T-helper 2 cell treated with Interferon-gamma antibody and Interleukin-4, amounts not matched to agents 5 μg/mL and 100 μg/mL, for 36 hours (primary cell): ENCODE measurements at regions not wholly inside any gene's neighbourhood (a gene's known extent, or its start where the extent isn't known, plus 50 kb on each side); places are given as distances from the start of the nearest gene placed in this dataset.
A peak's percentile ranks its signal among the peaks of the same experiment; 100 is the strongest.
"Not testable (repeated sequence)": the region's sequence is repeated elsewhere in the genome, so short reads cannot be mapped to it uniquely, and the experiment has no call there.

Source experiments
- DNase-seq: peaks from one replicate; pipeline ENCODE4 v3.0.0; 2021; ENCODE audit warnings: low spot score
- H3K27ac Mint-ChIP-seq: one replicate; pipeline ENCODE4 v1.8.0; 2021; ENCODE audit warnings: mild to moderate bottlenecking, mixed read lengths
- H3K27me3 Mint-ChIP-seq: one replicate; pipeline ENCODE4 v1.8.0; 2021; ENCODE audit warnings: low read depth, mixed read lengths
- H3K36me3 Mint-ChIP-seq: one replicate; pipeline ENCODE4 v1.8.0; 2021; ENCODE audit warnings: low read depth, mixed read lengths
- H3K4me1 Mint-ChIP-seq: one replicate; pipeline ENCODE4 v1.8.0; 2021; ENCODE audit warnings: low read depth, mixed read lengths
- H3K4me3 Mint-ChIP-seq: one replicate; pipeline ENCODE4 v1.8.0; 2022; ENCODE audit warnings: mild to moderate bottlenecking, moderate library complexity, mixed read lengths
- H3K9me3 Mint-ChIP-seq: one replicate; pipeline ENCODE4 v1.8.0; 2021; ENCODE audit warnings: mixed read lengths

DNA sequence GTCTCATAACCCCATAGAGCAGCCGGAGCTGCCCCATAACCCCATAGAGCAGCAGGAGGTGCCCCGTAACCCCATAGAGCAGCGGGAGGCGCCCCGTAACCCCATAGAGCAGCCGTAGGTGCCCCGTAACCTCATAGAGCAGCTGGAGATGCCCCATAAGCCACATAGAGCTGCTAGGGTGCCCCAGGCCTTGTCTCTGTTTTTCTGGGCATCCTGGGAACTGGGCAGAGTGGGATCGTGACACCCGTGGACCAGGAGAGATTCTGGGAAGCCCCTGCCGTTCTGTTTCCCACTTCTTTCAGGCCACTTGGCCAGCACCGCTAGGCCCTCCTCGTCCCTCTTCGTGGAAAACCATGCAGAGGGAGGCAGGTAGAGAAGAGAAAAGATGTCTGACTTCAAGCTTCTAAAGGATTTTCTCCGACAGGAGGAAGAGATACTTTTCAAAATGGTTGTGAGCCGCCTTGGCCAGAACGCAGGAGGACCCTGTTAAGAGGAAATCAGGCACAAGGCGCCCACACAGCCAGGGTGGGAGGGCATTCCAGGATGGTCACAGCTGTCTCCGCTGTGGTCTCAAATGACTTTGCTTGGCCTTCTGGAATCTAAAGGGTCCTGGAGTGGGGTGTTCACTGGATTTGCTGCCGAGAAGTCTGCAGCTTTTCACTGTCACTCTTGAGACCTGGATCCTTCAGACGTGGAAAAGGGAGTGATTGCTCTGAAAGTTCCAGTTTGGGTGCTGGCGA lies 171.8 kb downstream of the NPIPB11 start:
- H3K9me3 Mint-ChIP-seq, H3K27ac Mint-ChIP-seq, H3K36me3 Mint-ChIP-seq, DNase-seq, H3K4me1 Mint-ChIP-seq, H3K4me3 Mint-ChIP-seq, H3K27me3 Mint-ChIP-seq: not testable (repeated sequence)

DNA sequence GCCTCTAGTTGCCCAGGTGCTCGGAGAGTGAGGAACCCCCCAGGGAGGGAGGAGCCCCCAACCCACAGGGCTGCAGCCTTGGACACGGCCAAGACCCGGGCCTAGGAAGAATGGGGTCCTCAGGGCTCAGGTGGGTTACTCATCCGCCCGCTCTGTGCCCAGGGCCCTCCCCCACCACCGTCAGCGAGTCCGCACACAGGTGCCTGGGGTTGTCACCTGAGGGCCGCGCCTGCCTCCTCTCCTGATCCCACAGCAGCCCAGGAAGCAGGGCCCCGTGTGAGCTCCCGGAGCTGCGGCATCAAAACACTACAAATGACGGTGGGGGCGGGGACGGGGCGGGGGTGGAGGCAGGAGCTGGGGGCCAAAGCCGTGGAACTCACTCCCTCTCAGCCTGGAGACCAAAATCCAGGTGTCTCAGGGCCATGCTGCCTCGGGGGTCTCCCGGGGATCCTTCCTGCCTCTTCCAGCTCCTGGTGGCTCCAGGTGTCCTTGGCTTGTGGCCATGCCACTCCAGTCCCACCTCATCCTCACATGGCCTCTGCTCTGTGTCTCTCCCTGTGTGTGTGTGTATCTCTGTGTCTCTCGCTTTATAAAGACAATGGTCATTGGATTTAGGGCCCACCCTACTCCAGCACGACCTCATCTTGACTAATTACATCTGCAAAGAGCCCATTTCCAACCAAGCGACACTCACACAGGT lies 172.7 kb downstream of the NPIPB11 start:
- H3K27me3 Mint-ChIP-seq, DNase-seq, H3K36me3 Mint-ChIP-seq, H3K4me1 Mint-ChIP-seq, H3K9me3 Mint-ChIP-seq, H3K4me3 Mint-ChIP-seq: not testable (repeated sequence)
- peak overlapping the region; percentile 7 for H3K27ac Mint-ChIP-seq

DNA sequence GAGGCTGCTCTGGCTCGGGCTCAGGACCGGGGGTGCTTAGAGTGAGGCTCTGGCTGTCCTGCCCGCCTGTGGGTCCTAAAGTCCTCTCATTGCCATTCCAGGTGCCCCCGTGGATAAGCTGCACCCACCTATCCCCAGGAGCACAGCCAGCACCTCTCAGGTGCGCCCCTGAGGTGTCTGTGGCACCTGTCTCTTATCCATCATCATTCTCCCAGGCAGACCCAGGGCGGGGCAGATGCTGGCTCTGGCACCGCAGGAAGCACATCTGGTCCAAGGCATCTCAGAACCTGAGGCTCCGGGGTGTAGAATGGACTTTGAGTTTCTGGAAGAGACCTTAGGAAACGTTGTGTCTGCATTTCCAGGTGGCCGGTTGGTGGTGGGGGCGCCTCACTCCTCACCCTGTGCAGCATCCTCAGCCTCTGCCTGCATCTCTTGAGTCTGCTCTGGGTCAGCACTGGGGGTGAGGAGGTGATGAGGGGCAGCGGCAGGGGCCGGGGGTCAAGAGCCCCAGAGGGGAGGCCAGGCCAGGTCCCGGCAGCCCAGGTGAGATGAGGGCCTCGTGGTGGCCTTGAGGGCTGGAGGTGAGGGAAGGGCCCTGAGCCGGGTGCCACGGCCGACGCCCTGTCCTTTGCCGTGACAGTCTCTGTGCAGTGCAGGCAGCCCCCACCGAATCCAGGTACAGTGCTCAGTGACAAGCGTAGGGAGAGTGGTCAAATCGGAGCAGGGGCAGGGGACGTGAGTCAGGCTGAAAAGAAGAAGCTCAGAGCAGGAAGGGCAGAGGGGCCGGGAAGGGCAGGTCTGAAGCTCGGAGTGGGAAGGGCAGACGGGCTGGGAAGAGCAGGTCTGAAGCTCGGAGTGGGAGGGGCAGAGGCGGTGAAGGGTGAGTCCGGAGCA lies 173.5 kb downstream of the NPIPB11 start:
- H3K27me3 Mint-ChIP-seq, result no peaks in the 10 kb centered on the region
- H3K4me3 Mint-ChIP-seq, result no peak overlapping the region
- H3K36me3 Mint-ChIP-seq, result no peaks in the 10 kb centered on the region
- no peaks in the 10 kb centered on the region for H3K9me3 Mint-ChIP-seq
- no peak overlapping the region for H3K27ac Mint-ChIP-seq
- no peak for DNase-seq
- H3K4me1 Mint-ChIP-seq, result peaks cover 4% of the 10 kb centered on the region

DNA sequence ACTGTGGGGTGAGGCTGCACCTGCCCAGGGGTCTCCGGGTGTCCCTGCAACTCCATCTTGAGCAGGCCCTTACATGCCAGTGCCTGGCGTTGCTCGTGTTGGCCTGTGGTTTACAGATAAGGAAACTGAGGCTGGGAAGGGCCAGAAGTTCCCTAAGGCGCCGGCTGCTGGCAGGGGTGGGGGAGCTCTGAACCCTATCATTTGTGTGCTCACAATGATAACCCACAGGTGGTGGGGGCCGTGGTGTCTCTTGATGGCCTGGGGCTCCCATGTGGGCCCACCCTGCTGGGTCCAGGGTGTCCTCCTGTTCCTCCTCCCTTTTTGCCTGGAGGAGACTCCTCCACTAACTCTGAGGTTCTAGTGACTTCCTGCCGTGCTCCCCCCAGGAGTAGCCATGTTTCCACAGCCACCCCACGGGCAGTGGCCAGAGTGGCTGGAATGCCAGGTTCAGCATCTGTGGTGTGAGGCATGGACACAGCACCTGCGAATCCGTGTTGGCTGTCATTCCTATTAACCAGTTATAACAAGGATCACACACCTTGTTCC lies 174.3 kb downstream of the NPIPB11 start:
- not testable (repeated sequence) for H3K4me1 Mint-ChIP-seq, H3K27ac Mint-ChIP-seq, H3K36me3 Mint-ChIP-seq, H3K9me3 Mint-ChIP-seq, H3K4me3 Mint-ChIP-seq, DNase-seq, H3K27me3 Mint-ChIP-seq

DNA sequence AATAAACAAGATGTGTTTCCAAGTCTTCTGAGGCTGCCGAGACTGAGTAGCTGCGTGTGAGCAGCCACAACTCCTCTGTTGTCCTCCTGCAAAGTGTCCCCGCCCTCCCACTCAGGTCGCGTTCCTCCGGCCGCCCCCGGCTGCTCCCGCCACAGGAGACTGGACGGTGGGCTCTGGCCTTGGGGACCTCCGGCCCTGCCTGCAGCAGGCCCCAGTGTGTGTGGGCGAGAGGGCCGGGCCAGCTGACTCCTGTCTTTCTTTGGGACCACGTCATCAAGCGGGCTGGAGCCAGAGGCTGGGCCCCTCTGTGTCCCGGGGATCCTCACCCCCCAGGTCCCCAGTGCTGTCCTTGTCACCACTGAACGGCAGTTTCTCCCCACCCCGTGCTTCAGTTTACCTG lies 175.3 kb downstream of the NPIPB11 start:
- Mint-ChIP-seq H3K4me3 (no peak overlapping the region), H3K27me3 (no peaks in the 10 kb centered on the region), H3K27ac (no peak overlapping the region), H3K9me3 (peaks cover 7% of the 10 kb centered on the region), H3K36me3 (peaks cover 2% of the 10 kb centered on the region), H3K4me1 (peaks cover 12% of the 10 kb centered on the region)
- no peak for DNase-seq

DNA sequence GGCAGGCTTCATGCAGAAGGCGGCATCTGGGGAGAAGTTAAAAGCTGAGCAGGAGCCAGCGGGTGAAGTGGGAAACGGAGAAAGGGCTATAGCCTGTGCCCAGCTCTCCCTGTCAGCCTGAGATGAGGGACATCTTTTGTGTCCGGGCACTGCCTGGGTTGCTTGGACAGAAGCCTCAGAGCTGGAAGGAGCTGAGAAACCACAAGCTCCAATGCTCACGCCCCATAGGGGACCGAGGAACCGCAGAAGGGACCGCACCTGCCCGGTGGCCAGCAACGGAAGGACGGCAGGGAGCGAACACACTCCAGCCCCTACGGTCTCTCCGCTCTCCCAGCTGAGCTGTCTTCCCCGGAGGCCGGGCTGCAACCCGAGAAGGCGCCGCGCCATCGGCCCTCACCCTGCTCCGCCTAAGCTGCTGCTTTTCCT lies 175.8 kb downstream of the NPIPB11 start:
- no peak overlapping the region for H3K27ac Mint-ChIP-seq
- H3K4me1 Mint-ChIP-seq, result peaks cover 12% of the 10 kb centered on the region
- H3K4me3 Mint-ChIP-seq, result no peak overlapping the region
- peaks cover 2% of the 10 kb centered on the region for H3K36me3 Mint-ChIP-seq
- peaks cover 8% of the 10 kb centered on the region for H3K9me3 Mint-ChIP-seq
- DNase-seq, result no peak
- no peaks in the 10 kb centered on the region for H3K27me3 Mint-ChIP-seq

DNA sequence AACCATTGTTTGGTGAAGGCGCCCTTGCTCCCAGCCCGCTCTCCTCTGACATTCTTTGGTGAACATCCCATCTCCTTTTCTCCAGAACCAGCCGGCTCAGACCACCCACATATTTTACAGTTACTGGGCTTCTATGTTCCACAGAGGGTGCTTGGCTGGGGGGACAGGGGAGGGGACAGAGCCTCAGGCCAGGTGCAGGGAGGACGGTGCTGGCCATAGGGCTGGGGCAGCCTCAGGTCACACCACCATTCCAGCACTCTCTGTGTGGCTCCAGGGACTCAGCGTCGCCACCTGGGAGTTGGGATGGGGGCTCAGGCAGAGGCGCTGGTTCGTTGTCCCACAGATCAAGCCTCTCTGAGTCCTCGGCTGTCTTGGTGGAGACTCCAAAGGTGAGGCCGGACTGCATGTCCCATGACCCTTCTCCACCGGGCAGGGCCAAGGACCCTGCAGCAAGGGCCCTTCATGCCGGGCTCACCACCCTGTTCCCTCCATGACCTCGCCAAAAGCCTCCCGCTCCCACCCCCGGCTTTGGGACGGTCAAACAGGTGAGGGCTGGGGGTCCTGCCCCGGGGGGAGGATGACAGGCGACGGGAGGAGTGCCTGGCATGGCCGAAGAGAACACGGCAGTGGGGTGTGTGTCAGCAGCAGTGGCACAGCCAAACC lies 176.4 kb downstream of the NPIPB11 start:
- not testable (repeated sequence) for DNase-seq, H3K27ac Mint-ChIP-seq, H3K36me3 Mint-ChIP-seq, H3K27me3 Mint-ChIP-seq, H3K4me3 Mint-ChIP-seq, H3K9me3 Mint-ChIP-seq
- H3K4me1 Mint-ChIP-seq, result peaks cover 12% of the 10 kb centered on the region

DNA sequence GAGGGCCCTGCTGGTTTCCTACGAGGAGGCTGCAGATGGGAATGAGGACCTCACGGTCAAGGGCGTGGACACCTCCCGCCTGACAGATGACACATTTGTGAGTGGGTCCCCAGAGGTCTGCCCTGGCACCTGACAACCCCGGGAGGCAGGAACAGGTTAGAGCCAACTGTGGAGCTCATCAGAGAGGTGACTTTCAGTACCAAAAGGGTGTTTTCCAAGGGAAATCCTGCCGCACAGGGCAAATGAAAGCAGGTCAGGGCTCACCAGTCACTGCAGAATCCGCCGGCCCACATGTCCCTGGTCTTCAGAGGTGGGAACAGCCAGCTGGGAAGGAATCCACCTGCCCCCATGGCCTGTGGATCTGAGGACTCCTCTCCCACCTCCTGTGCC lies 176.9 kb downstream of the NPIPB11 start:
- not testable (repeated sequence) for H3K36me3 Mint-ChIP-seq, H3K9me3 Mint-ChIP-seq, H3K27me3 Mint-ChIP-seq, H3K27ac Mint-ChIP-seq, DNase-seq, H3K4me3 Mint-ChIP-seq
- peaks cover 12% of the 10 kb centered on the region for H3K4me1 Mint-ChIP-seq

DNA sequence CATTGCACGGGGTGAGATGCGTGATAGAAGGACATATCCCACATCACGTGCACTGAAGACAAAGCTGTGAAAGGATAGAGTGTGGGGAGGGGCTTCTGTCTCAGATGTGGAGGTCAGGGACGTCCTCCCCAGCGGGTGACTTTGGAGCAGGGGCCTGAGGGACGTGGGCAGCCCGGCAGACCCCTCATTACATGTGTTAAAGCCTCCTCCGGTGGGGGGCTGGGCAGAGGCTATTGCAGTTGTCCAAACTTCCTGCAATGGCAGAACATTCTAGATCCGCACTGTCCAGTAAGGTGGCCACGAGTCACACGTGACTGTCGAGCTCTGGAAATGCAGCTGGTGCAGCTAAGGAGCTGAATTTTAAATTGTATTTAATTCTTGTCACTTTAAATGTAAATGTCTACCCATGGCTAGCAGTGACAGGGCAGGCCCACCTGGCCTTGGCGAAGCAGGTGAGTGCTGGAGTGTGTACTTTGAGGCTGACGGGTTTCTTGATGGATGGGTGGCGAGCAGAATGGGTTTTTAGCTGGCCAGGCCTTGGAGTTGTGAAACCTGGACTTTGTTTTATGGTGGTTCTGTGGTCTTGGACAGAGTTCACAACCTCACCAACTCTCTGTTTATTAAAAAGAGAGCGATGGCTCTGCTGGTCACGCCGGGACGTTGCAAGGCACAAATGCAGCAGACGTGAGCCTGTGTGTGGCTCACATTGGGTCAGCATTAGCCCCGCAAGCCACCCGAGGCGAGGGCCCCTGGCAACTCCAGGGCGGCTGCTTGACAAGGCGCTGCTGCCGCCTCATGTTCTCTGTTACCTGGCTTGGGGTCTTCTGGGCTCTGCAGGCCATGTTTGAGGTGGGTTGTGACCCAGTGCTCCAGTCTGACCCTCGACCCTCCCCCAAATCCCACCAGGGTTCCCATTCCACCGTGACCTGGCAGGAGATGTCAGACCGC lies 177.6 kb downstream of the NPIPB11 start:
- H3K27me3 Mint-ChIP-seq, H3K9me3 Mint-ChIP-seq, DNase-seq, H3K27ac Mint-ChIP-seq, H3K4me3 Mint-ChIP-seq, H3K36me3 Mint-ChIP-seq: not testable (repeated sequence)
- H3K4me1 Mint-ChIP-seq, result peaks cover 17% of the 10 kb centered on the region

DNA sequence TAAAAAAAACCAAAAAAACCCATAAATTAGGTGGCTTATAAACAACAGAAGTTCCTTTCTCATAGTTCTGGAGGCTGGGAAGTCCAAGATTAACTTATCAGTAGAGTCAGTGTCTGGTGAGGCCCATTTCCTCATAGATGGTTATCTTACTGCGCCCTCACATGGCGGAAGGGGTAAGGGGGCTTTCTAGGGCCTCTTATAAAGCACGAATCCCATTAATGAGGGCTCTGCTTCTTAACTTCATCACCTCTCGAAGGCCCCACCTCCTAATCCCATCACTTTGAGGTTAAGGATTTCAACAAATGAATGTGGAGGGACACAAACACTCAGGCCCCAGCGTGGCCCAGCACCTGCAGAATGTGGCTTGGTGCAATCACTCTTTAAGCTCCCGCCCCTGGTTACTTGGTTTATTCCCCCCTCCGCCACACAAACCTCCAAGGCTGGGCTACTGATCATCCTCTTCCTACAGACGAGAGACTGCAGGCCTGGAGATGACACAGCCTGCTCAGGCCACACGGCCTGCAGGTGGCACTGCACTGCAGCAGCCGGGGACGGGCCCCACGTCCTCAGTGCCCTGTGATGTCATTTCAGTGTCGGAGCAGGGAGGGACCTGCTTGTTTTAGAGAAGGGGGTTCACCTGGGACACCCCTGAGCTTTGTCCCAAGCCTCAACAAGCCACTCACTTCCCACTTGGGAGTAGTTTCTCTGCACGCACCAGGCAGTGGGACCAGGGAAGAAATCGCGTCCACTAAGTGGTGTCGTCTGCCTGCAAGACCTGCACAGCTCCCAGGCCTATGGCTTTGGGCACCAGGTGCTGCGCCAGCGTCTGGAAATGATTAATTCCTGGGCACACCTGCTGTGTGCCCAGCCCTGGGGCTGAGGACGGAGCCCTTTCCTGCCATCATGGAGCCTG lies 178.5 kb downstream of the NPIPB11 start:
- H3K27ac Mint-ChIP-seq, result peak overlapping the region; percentile 15
- H3K9me3 Mint-ChIP-seq, result peaks cover 13% of the 10 kb centered on the region
- not testable (repeated sequence) for H3K4me3 Mint-ChIP-seq, H3K27me3 Mint-ChIP-seq, H3K36me3 Mint-ChIP-seq
- peak; percentile 53 for DNase-seq
- H3K4me1 Mint-ChIP-seq, result peaks cover 21% of the 10 kb centered on the region

DNA sequence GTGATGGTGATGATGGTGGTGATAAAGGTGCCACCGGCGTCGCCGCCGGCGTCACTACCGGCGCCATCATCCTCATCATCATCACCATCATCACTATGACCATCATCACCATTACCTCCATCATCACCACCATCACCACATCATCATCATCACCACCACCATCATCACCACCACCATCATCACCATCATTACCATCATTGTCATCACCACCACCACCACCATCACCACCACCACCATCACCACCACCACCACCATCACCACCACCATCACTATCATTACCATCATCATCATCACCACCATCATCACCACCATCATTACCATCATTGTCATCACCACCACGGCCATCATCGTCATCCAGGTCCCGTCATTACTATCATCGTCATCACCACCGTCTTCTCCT lies 179.7 kb downstream of the NPIPB11 start:
- H3K36me3 Mint-ChIP-seq, result peaks cover 13% of the 10 kb centered on the region
- peak overlapping the region; percentile 60 for H3K27ac Mint-ChIP-seq
- H3K9me3 Mint-ChIP-seq, result peaks cover 14% of the 10 kb centered on the region
- no peaks in the 10 kb centered on the region for H3K27me3 Mint-ChIP-seq
- no peak for DNase-seq
- peaks cover 21% of the 10 kb centered on the region for H3K4me1 Mint-ChIP-seq
- H3K4me3 Mint-ChIP-seq, result no peak overlapping the region

DNA sequence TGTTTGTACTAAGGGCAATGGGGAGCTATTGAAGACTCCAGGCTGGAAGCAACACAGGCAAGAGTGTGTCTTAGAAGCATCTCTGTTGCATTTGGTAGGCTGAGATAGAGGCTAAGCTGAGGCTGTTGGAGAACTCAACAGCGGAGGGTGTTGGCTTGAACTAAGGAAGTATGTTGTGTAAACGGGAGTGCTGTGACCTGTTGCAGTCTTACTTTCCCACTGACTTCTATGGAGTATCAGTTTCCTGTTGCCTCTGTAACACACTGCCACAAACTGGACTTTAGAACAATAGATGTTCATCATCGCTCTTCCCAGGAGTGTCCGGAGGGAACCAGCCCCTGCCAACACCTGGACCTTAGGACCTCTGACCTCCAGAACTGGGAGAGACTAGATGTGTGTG lies 181.8 kb downstream of the NPIPB11 start:
- H3K4me1 Mint-ChIP-seq, result peaks cover 21% of the 10 kb centered on the region
- peaks cover 18% of the 10 kb centered on the region for H3K36me3 Mint-ChIP-seq
- DNase-seq, H3K27me3 Mint-ChIP-seq, H3K27ac Mint-ChIP-seq, H3K4me3 Mint-ChIP-seq: not testable (repeated sequence)
- peaks cover 17% of the 10 kb centered on the region for H3K9me3 Mint-ChIP-seq
